ENCODE measurements at regions not wholly inside any gene's neighbourhood (a gene's known extent, or its start where the extent isn't known, plus 50 kb on each side); places are given as distances from the start of the nearest gene placed in this dataset.

DNA sequence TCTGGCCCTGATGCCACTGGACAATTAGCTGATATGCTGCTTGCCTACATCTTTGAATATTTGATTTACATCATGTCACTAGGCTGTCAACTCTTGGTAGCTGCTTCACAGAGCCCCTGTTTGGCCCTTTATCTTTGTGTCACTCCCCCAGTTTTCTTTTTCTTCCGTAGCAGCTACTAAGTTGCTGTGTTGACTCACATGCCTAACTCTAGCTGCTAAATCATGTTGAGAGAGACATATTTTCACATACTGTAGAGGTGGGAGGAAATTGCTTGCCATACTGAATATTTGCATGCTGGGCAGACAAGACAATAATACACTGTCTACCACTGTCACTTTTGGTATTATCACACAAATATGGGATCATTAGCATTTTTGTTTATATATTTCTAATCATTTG is 147.1 kb upstream of the NOVA1 start:
- no peaks in the 10 kb centered on the region for H3K36me3 ChIP-seq (ENCODE audit: control insufficient read depth, insufficient read depth, low read length)
- DNase-seq (ENCODE audit: low read depth), result no peak
- H3K4me3 ChIP-seq (ENCODE audit: low read depth, low read length), result no peak overlapping the region
- H3K27me3 ChIP-seq (ENCODE audit: control insufficient read depth, insufficient read depth, low read length), result no peaks in the 10 kb centered on the region
- TF ChIP-seq, protein P1, sequence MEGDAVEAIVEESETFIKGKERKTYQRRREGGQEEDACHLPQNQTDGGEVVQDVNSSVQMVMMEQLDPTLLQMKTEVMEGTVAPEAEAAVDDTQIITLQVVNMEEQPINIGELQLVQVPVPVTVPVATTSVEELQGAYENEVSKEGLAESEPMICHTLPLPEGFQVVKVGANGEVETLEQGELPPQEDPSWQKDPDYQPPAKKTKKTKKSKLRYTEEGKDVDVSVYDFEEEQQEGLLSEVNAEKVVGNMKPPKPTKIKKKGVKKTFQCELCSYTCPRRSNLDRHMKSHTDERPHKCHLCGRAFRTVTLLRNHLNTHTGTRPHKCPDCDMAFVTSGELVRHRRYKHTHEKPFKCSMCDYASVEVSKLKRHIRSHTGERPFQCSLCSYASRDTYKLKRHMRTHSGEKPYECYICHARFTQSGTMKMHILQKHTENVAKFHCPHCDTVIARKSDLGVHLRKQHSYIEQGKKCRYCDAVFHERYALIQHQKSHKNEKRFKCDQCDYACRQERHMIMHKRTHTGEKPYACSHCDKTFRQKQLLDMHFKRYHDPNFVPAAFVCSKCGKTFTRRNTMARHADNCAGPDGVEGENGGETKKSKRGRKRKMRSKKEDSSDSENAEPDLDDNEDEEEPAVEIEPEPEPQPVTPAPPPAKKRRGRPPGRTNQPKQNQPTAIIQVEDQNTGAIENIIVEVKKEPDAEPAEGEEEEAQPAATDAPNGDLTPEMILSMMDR (IDR thresholded peaks at IDR 0.05; ENCODE audit: insufficient read depth, low read length, poor library complexity, severe bottlenecking), result no peak

GRCh38 chr14:26761532-26761931 is 163.7 kb upstream of the NOVA1 start:
- TF ChIP-seq, protein P1 (IDR thresholded peaks at IDR 0.05; ENCODE audit: insufficient read depth, low read length, poor library complexity, severe bottlenecking), result no peak
- Histone ChIP-seq H3K4me3 (ENCODE audit: low read depth, low read length) (no peak overlapping the region), H3K36me3 (ENCODE audit: control insufficient read depth, insufficient read depth, low read length) (no peaks in the 10 kb centered on the region)

GRCh38 chr14:26765301-26765700 is 167.5 kb upstream of the NOVA1 start:
- no peaks in the 10 kb centered on the region for H3K36me3 ChIP-seq (ENCODE audit: control insufficient read depth, insufficient read depth, low read length)
- no peak for DNase-seq (ENCODE audit: low read depth)
- TF ChIP-seq, protein P1 (IDR thresholded peaks at IDR 0.05; ENCODE audit: insufficient read depth, low read length, poor library complexity, severe bottlenecking), result no peak
- no peaks in the 10 kb centered on the region for H3K27me3 ChIP-seq (ENCODE audit: control insufficient read depth, insufficient read depth, low read length)
- H3K4me3 ChIP-seq (ENCODE audit: low read depth, low read length), result no peak overlapping the region

More at GRCh38 chr14:26761532-26761931, 163.7 kb upstream of the NOVA1 start:
- DNase-seq (ENCODE audit: low read depth), result no peak
- H3K27me3 ChIP-seq (ENCODE audit: control insufficient read depth, insufficient read depth, low read length), result no peaks in the 10 kb centered on the region

DNA sequence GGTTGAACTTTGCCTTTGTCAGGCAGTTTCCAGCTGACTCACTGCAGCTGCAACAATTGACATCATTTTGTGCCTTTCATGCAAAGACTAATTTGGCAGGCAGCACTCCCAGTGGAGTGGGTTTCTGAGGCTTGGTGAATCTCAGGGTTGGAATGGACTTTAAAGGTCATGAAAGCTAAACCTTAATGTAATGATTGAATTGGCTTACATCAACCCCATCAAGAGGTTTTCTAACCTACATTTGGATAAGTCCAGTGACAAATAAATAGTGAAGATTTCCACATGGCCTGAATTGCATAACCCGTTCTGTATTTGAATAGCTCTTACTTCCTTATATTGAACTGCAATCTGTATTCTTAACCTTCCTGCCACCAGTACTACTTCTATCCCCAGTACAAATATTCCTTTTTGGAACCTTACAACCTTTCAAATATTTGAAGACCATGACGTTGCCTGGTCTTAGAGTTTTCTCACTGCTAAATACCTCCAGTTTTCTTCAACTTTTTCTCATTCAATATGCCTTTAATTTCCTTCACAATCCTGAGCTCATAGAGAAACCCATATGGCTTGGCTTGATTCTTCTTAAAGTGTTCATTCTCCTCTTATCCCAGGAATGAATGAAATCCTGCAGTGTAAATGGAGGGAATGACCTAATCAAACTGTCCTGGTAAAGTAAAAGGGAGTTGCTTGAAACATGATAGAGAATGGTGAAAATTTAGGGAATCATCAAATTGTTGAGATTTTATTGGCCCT is 168.1 kb upstream of the NOVA1 start:
- H3K4me3 ChIP-seq (ENCODE audit: low read depth, low read length), result no peak overlapping the region
- H3K36me3 ChIP-seq (ENCODE audit: control insufficient read depth, insufficient read depth, low read length), result no peaks in the 10 kb centered on the region
- DNase-seq (ENCODE audit: low read depth), result peak; percentile 56
- no peaks in the 10 kb centered on the region for H3K27me3 ChIP-seq (ENCODE audit: control insufficient read depth, insufficient read depth, low read length)
- TF ChIP-seq, protein P1 (IDR thresholded peaks at IDR 0.05; ENCODE audit: insufficient read depth, low read length, poor library complexity, severe bottlenecking), result no peak

- TF ChIP-seq, protein P1 (IDR thresholded peaks at IDR 0.05; ENCODE audit: insufficient read depth, low read length, poor library complexity, severe bottlenecking), result no peak
- H3K4me3 ChIP-seq (ENCODE audit: low read depth, low read length), result no peak overlapping the region
- no peak for DNase-seq (ENCODE audit: low read depth)
- H3K36me3 ChIP-seq (ENCODE audit: control insufficient read depth, insufficient read depth, low read length), result no peaks in the 10 kb centered on the region
- H3K27me3 ChIP-seq (ENCODE audit: control insufficient read depth, insufficient read depth, low read length), result no peaks in the 10 kb centered on the region
Observed at GRCh38 chr14:26766726-26767125, 168.9 kb upstream of the NOVA1 start.

Measured in kidney epithelial cell (primary cell).